ENCODE measurements at regions not wholly inside any gene's neighbourhood (a gene's known extent, or its start where the extent isn't known, plus 50 kb on each side); places are given as distances from the start of the nearest gene placed in this dataset.
"Not testable (repeated sequence)": the region's sequence is repeated elsewhere in the genome, so short reads cannot be mapped to it uniquely, and the experiment has no call there.

DNA sequence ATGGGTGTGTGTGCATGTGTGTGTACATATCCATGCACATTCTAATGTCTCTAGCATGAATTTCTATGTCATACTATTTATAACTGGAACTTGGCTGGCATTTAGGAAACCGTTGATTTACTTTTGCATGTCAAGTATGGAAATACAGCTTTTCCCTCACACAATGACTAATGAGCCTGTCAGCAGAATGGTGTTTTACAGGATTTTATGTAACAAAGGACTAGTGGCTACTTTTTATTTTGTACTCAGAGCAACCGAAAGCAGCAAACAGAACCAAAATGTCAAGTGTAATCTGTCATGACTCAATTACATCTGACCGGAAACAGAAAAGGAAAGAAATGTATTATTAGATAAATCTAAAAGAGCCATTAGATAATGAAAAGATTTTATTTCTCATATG, 1911.5 kb upstream of the AGA start:
- no peak for DNase-seq

DNA sequence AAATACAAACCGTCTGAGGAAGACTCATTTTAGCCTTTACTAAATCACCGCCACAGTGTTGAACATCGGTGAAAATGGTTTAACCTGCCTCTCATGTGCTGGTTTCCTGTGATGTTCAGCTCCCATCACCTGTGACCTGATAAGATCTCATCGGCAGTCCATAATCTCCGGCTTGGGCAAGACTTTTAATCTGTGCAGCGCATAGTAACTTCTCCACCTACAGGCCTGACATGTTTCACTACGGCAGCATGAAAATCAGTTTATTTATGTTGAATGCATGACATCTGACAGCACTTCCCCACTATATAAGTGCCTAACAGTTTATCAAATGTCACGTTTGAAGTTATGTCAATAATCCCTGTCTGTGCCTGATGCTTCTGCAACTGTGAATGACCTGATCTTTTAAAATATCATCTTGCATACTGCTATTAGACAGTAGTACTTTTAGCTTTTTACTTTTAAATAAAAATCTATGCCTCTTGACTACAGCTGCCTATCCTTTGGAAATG, 1919.8 kb upstream of the AGA start:
- no peak for DNase-seq

DNA sequence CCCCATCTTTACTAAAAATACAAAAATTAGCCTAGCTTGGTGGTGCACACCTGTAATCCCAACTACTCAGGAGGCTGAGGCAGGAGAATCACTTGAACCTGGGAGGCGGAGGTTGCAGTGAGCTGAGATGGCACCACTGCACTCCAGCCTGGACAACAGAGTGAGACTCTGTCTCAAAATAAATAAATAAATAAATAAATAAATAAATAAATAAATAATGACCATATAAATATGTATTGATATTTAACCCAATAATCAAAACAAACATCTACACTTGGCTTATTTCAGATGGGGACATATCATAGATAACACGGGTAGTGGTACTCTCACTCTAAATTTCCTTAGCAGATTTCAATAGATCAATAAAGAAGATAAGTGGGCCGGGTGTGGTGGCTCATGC, 1923.7 kb upstream of the AGA start:
- DNase-seq = not testable (repeated sequence)

DNA sequence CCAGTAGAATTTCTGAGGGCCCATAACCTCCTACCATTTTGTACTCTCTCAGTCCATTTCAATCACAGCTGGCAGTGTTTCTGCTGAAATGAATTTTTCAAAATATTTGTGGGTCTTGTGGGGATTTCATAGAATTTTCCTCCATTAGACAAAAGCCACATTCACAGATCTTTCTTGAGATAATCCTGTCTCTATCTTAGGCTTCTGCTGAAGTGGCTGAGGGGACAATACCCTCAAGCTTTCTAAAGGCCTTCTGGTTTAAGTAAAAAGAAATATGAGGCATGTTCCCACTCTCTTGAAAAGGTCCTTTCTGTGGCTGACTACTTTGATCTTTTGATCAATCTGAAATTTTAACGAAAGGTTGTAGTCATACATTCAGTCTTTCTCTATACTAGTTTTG, 1930.0 kb upstream of the AGA start:
- no peak for DNase-seq

- DNase-seq = no peak
Measured at GRCh38 chr4:179372746-179373145, 1930.5 kb upstream of the AGA start.

- DNase-seq = not testable (repeated sequence)
Measured at GRCh38 chr4:179378847-179379246, 1936.6 kb upstream of the AGA start.

- DNase-seq = no peak
Measured at GRCh38 chr4:179392787-179393186, 1950.5 kb upstream of the AGA start.

GRCh38 chr4:179398414-179398813, 1956.2 kb upstream of the AGA start:
- DNase-seq = no peak

GRCh38 chr4:179399054-179399782, 1957.0 kb upstream of the AGA start:
- DNase-seq = no peak

DNA sequence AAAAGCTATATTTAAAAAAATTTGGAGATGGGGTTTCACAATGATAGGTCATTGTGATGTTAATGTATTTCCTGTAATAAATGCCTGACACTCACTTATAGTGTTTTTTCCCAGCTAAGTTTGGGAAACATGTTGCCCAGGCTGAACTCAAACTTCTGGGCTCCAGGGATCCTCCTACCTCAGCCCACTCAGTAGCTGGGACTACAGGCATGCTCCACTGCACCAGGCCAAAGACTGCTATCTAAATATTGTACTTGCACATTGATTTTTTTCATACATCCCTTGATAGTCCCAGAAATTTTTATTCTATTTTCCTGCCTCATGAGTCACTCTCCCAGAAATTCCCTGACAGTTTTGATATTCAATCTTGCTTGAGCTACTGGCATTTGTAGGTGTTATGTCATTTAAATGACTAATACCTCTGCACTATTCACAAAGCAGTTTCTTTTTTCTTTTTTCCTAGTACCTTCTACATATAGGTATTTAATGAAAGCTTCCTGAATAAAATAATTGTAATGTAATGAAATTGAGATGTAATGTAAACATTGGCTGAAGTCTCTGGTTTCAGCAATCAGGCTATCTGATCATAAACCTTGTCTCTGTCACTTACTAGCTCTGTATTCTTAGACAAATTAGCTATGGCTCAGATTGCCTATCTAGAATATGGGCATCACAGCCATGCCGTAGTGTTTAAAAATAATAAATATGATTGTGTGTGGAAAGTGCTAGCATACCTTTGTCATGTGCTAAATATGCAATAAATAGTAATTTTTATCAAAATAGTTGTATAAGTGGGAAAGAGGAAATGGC, 1973.0 kb upstream of the AGA start:
- DNase-seq = no peak

DNA sequence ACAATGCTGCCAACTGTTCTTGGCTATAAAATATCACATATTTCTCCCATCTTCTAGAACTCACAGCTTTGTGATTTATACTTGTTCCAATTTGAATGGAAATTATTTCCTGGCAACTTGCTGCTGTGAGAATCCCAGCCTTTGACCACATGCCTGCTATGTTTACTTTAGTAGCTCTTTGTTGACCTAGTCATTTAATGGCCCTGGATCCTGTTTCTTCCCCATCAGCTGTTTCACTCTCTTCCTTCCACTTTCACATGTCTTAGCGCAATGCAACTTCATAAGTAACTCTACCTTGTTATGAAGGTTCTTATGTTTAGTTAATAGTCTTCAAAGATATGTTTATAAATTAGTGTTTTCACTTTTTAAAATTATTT, 1973.6 kb upstream of the AGA start:
- DNase-seq = no peak

GRCh38 chr4:179417357-179417756, 1975.1 kb upstream of the AGA start:
- DNase-seq = no peak

DNA sequence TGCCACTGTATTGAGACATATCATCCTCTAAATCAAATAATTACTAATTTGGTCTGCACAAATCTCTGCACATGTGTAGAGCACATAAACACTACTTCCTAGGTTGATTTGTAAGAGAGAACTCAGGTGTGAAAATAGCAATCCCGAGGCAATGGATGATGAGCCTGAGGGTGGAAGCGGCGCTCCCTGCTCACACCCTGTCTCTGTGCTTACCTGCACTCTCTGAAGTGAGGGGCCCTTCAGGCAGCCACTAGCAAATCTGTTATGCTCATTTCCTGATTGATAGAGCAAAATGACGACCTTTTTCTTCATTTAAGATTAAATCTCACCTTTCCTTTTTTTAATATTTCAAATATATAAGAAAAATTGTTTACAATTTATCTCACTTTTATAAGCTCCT, 1995.7 kb upstream of the AGA start:
- DNase-seq = no peak

DNA sequence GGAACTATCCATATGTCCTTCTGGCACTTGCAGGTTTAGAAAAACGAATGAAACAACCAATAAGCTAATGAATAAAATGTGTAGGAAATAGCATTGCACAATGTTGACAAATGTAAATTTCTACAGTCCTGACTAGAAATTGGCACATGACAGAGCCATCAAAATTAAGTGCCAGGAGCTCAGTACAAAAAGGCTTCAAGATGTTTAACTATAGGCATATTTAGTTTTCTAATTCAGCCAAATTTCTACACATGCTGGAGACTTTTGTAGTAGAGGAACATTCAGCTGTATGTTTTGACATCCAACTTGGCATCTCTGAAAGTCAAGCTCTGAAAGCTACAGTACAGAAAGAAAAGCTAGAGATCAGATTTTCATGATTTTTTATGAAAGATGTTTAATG, 1999.4 kb upstream of the AGA start:
- DNase-seq = no peak

- no peak for DNase-seq
Measured at GRCh38 chr4:179447308-179447707, 2005.1 kb upstream of the AGA start.

GRCh38 chr4:179465131-179465797, 2023.0 kb upstream of the AGA start:
- no peak for DNase-seq

GRCh38 chr4:179467878-179468277, 2025.6 kb upstream of the AGA start:
- no peak for DNase-seq

GRCh38 chr4:179472164-179472563, 2029.9 kb upstream of the AGA start:
- no peak for DNase-seq

GRCh38 chr4:179478608-179479007, 2036.4 kb upstream of the AGA start:
- DNase-seq = no peak

GRCh38 chr4:179485781-179486180, 2043.5 kb upstream of the AGA start:
- DNase-seq = no peak

DNA sequence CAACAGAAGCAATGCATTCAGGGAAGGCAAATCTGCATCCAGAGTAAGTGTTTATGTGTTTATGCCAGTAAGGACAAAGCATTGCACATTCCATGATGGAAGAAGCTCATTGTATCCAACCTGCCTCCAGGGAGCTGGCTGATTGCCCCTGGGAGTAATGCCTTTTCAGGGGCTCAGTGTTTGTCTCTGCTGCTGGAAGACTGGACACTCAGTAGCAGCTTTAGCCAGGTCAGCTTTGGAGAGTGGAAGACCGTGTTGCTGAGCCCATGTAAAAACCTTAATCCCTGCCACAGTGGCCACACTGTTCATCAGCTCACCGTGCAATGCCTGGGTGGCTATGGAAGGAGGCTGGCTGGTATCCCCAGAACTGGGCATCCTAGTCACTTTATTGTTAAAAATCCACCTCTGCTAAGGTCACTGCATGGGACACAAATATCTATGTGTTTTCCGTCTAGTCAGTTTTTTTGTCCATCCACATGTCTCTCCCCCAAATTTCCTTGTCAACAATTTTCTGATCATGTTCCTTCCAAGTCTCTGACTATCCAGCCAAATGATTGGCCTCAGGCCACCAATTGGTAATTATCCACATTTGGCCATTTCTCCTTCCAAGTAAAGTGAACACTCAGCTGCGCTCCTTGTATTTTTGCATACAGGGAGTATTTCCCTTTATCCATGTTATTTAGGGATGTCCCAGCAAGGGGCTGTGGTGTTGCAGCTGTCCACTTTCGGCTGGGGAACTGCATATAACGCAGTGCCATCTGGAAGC, 2044.5 kb upstream of the AGA start:
- no peak for DNase-seq

GRCh38 chr4:179492260-179493080, 2050.2 kb upstream of the AGA start:
- no peak for DNase-seq

All from activated T-cell treated with anti-CD3 and anti-CD28 coated beads, Interleukin-2, amount 50 U/mL, for 1 hour (primary cell).